Esophagus squamous epithelium (tissue), 5 donors: ENCODE measurements at regions not wholly inside any gene's neighbourhood (a gene's known extent, or its start where the extent isn't known, plus 50 kb on each side); places are given as distances from the start of the nearest gene placed in this dataset.

Experiments used
- DNase-seq: peaks from one replicate; lab custom pipeline; 2025; lab: John Stamatoyannopoulos, UW
- H3K27ac ChIP-seq, 4 donors: fragments of 200-600 bp; sonication (generic); one replicate each; pipeline ENCODE4 v1.5.1; 2016 to 2019; ENCODE audit warnings: mild to moderate bottlenecking in 1 of 4
- H3K27me3 ChIP-seq, 4 donors: fragments of 200-600 bp; sonication (generic); 1 replicate in 3 of 4; 2 replicates in 1 of 4; pipeline versions ENCODE4 v1.5.1 to v1.6.0; 2017 to 2021; ENCODE audit warnings: antibody characterized with exemption in 1 of 4
- H3K36me3 ChIP-seq, 3 donors: fragments of 200-600 bp; sonication (generic); one replicate each; pipeline ENCODE4 v1.5.1; 2016 to 2019
- H3K4me1 ChIP-seq, 3 donors: fragments of 200-600 bp; sonication (generic); one replicate each; pipeline ENCODE4 v1.5.1; 2017 to 2019
- H3K4me3 ChIP-seq, 4 donors: fragments of 200-600 bp; sonication (generic); 1 replicate in 3 of 4; 2 replicates in 1 of 4; pipeline ENCODE4 v1.5.1; 2016 to 2019; ENCODE audit warnings: mild to moderate bottlenecking in 2 of 4, moderate library complexity in 1 of 4
- H3K9me3 ChIP-seq, 3 donors: fragments of 200-600 bp; sonication (generic); one replicate each; pipeline ENCODE4 v1.5.1; 2016 to 2019
- CTCF ChIP-seq, 6 experiments: fragments of 450-650 bp in 4 of 6; fragments of 200-600 bp in 2 of 6; sonication (generic) in 2 of 6; IDR thresholded peaks; one replicate each; pipeline ENCODE4 v1.5.1; 2016 to 2019; ENCODE audit warnings: antibody characterized with exemption in 6 of 6, mild to moderate bottlenecking in 4 of 6, moderate library complexity in 4 of 6
- POLR2A ChIP-seq, 4 donors: fragments of 450-650 bp; IDR thresholded peaks; one replicate each; pipeline ENCODE4 v1.6.1; 2017; ENCODE audit warnings: antibody characterized with exemption in 4 of 4, mild to moderate bottlenecking in 4 of 4, moderate library complexity in 3 of 4
- WGBS, 2 donors: methylation state at CpG; one replicate each; pipeline ENCODE4 v1.1.5; 2018; 5-methylcytosine and 5-hydroxymethylcytosine counted together
- intact Hi-C: fragments of 100-400 bp; cut with DNase I; formaldehyde crosslinking; loops from one replicate; pipeline ENCODE4 v1.15.0; 2022
- donor health status: DM: yes; HTN: yes; CAD: no.

- H3K9me3 ChIP-seq = no peaks in the 10 kb centered on the region
- DNase-seq = no peak
- H3K27me3 ChIP-seq = no peaks in the 10 kb centered on the region
- intact Hi-C loops = no loop called here
- no peak overlapping the region for H3K27ac ChIP-seq
- H3K4me1 ChIP-seq = no peaks in the 10 kb centered on the region
- H3K36me3 ChIP-seq = no peaks in the 10 kb centered on the region
- 62 to 67% methylated on average over 2 of the region's 2 CpGs for WGBS, 2 donors
- TF ChIP-seq CTCF (IDR thresholded peaks at IDR 0.05) (peak in 2 of 6 experiments; percentile 20 to 21), POLR2A (IDR thresholded peaks at IDR 0.05) (no peak)
- H3K4me3 ChIP-seq = no peak overlapping the region
These were observed 374.1 kb upstream of the MANEA start for GRCh38 chr6:95203153-95203754.

- Histone ChIP-seq H3K4me1 (no peaks in the 10 kb centered on the region), H3K27ac (no peak overlapping the region), H3K36me3 (no peaks in the 10 kb centered on the region), H3K9me3 (no peaks in the 10 kb centered on the region), H3K27me3 (no peaks in the 10 kb centered on the region), H3K4me3 (no peak overlapping the region)
- intact Hi-C loops = no loop called here
- no peak for DNase-seq
- TF ChIP-seq CTCF (IDR thresholded peaks at IDR 0.05) (no peak), POLR2A (IDR thresholded peaks at IDR 0.05) (no peak)
- WGBS, 2 donors = 66 to 78% methylated on average over 2 of the region's 2 CpGs
These were observed 373.2 kb upstream of the MANEA start for GRCh38 chr6:95204178-95204577.

DNA sequence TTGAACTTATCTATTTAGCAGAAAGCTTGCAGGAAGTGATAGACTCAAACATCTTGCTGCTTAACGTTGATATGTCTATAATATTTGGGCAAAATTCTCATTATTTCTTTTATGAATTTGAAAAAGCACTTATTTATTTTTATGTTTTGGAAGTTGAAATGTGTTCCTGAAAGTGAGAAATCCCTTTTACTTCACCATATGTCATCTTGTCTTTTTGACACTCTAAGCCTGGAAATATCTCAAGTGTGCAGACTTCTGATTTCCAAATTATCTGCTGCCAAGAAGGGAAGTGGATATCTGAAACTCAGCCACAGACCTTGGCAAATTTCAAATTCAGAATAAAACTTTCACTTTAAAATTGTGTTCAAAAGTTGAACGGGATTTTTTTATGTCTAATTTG is 368.7 kb upstream of the MANEA start:
- no peaks in the 10 kb centered on the region for H3K4me1 ChIP-seq
- intact Hi-C loops = no loop called here
- no peak for DNase-seq
- TF ChIP-seq POLR2A (IDR thresholded peaks at IDR 0.05) (no peak), CTCF (IDR thresholded peaks at IDR 0.05) (no peak)
- H3K9me3 ChIP-seq = no peaks in the 10 kb centered on the region
- no peaks in the 10 kb centered on the region for H3K36me3 ChIP-seq
- no peak overlapping the region for H3K27ac ChIP-seq
- 46 to 48% methylated on average over 2 of the region's 2 CpGs for WGBS, 2 donors
- H3K4me3 ChIP-seq = no peak overlapping the region
- H3K27me3 ChIP-seq = no peaks in the 10 kb centered on the region

GRCh38 chr6:95209074-95209473 is 368.3 kb upstream of the MANEA start:
- H3K4me1 ChIP-seq = no peaks in the 10 kb centered on the region
- TF ChIP-seq POLR2A (IDR thresholded peaks at IDR 0.05) (no peak), CTCF (IDR thresholded peaks at IDR 0.05) (no peak)
- H3K27me3 ChIP-seq = no peaks in the 10 kb centered on the region
- WGBS, 2 donors = 71 to 77% methylated on average over 3 of the region's 3 CpGs
- no peak overlapping the region for H3K27ac ChIP-seq
- no peak overlapping the region for H3K4me3 ChIP-seq
- H3K9me3 ChIP-seq = no peaks in the 10 kb centered on the region
- no peak for DNase-seq
- no peaks in the 10 kb centered on the region for H3K36me3 ChIP-seq
- intact Hi-C loops = no loop called here

DNA sequence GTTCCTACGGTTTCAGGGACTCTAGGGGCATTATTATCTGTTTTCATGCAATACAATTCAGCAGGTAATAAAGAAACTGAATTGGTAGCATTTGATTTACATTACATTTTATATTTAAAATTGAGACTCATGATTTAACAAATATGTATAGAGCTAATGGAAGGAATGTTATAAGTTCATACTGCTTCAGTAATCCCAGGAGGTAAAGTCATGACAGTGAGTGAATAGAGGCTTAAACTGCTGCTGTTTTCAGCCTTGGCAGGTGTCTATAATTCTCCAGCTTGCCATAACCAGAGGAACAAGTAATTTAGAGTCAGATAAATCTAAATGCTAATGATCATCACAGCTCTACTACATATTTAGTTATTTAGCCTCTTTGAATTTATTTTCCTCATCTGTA is 360.8 kb upstream of the MANEA start:
- no peak for DNase-seq
- no peak overlapping the region for H3K27ac ChIP-seq
- no peaks in the 10 kb centered on the region for H3K4me1 ChIP-seq
- H3K9me3 ChIP-seq = no peaks in the 10 kb centered on the region
- H3K4me3 ChIP-seq = no peak overlapping the region
- intact Hi-C loops = no loop called here
- WGBS, 2 donors = 42 to 44% methylated on average over 1 of the region's 1 CpG
- TF ChIP-seq POLR2A (IDR thresholded peaks at IDR 0.05) (no peak), CTCF (IDR thresholded peaks at IDR 0.05) (no peak)
- no peaks in the 10 kb centered on the region for H3K27me3 ChIP-seq
- no peaks in the 10 kb centered on the region for H3K36me3 ChIP-seq
